ENCODE measurements at regions not wholly inside any gene's neighbourhood (a gene's known extent, or its start where the extent isn't known, plus 50 kb on each side); places are given as distances from the start of the nearest gene placed in this dataset.
"Not testable (repeated sequence)": the region's sequence is repeated elsewhere in the genome, so short reads cannot be mapped to it uniquely, and the experiment has no call there.

DNA sequence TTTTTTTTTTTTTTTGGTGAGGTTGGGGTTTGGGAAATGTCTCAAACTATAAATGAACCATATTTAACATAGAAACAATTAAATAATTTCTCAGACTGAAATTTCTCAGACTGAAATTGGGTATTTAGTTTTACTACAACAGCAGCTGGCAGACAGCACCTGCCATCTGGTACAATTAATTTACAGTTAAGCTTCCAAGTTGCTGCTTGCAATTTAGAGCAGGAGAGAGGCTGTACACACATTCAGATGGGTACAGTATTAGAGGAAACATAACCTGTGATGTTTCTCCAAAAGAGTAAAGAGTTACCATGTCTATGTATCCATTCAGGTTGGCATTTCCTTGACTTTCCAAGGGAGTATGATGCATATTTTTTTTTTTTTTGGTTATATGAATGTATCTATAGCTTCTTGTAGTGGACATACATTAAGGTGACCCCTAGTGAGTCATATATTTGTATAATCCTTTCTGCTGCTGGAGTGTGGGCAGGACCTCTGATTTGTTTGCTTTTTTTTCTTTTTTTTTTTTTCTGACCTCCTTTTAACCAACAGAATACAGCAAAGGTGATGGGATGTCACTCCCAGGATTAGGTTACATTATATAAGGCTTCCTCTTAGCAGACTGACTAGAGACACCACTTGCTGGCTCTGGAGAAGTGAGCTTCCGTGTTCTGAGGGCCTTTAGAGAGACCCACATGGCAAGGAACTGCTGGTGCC, 201.7 kb downstream of the PTH2R start:
- DNase-seq = no peak

DNA sequence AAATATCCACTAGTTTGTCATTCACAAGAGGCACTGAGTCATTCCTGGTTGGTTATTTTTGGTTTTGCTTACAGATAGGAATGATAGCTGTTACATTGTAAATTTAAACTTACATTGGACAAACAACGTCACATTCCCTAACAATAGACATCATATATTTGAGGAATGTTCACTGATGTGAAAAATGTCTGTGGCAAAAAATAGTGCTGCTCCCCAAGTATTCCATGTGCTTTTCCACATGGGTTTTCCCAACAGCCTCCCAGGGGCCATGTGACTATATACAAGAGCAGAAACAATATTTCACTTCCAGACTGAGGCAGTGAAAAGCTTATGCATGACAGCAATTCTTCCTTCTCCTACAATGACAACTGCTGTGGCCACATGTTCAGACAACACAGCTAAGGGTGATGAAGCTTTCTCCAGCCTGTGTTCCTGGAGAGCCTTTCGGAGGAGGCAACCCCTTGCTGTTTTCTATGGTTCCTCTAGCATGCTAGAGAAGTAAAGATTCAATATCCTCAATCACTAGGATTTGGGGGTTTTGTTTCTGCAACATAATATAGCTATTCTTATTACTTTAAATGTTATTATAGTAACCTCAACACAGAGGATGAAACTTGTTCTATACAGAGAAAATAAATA, 202.7 kb downstream of the PTH2R start:
- DNase-seq = no peak

DNA sequence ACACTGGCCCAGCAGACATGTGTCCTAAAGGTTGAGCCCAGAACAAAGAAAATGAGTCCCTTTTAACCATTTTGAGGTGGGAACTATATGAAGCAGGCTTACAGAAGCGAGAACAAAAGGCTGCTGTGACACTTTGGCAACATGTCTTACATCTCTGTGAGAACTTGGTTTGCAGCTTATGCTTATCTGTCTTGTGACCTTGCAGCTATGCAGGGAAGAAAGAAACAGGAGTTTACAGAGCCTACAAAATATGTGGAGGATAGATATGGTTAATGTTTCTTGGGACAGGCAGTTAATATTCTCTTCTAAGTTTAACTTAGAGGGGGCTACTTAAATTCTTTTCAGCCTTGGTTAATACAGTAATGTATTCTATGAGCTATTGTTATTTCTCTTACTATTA, 209.1 kb downstream of the PTH2R start:
- not testable (repeated sequence) for DNase-seq

DNA sequence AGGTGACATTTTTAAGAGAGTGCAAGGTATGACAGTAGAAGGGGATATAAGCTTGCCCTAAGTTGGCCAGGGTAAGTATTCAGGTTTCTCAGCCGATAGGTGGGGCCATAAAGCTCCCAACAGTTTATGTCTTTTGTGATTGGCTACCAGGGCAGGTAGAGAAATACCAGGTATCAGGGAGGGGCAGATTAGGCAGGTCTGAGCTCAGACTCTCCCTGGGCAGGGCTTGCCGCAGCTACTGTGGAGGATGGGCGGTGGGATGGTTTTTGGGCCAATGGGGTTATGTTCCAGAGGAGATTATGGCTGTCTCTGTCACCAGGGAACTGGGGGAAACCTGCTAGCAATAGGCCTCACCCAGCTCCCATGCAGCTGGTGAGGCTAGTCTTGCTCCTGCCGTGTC, 211.6 kb downstream of the PTH2R start:
- no peak for DNase-seq

DNA sequence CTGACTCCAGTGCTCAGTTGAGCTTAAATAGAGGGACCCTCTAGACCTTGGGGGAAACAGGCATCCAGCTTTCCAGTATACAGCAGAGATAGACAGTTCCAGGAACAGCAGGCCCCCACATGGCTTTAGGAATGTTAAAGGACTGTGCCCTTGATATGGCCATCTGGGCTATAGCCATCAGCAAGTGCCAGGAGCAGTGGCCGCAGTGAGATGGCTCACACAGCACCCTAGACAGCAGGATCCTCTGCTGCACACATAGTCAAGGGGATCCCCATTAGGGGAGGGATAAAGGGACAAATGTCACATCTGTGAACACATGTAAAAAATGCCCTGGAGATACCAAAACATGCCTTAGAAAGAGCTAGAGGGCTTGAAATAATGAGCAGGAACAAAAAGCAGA, 213.4 kb downstream of the PTH2R start:
- DNase-seq = no peak

DNA sequence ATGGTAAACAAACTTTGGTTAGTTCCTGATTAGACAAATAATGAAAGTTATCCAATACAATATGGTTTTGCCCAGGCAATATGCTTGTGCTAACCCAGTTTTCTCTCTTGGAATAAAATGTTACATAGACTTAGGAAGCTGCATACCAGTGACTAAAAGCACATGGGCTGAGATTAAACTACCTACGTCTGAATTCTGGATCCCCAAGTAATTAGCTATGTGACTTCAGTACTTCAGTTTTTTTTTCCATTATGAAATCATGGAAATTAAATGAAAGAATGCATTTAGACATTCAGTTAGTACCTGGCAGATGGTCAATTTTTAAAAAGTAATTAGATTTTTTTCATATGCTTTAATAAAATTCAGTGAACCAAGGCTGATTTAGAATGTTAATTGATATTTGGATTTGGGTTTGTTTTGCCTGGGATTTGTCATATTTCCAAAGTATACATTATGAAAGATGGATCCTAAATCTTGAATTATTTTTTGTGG, 213.9 kb downstream of the PTH2R start:
- DNase-seq = no peak

DNA sequence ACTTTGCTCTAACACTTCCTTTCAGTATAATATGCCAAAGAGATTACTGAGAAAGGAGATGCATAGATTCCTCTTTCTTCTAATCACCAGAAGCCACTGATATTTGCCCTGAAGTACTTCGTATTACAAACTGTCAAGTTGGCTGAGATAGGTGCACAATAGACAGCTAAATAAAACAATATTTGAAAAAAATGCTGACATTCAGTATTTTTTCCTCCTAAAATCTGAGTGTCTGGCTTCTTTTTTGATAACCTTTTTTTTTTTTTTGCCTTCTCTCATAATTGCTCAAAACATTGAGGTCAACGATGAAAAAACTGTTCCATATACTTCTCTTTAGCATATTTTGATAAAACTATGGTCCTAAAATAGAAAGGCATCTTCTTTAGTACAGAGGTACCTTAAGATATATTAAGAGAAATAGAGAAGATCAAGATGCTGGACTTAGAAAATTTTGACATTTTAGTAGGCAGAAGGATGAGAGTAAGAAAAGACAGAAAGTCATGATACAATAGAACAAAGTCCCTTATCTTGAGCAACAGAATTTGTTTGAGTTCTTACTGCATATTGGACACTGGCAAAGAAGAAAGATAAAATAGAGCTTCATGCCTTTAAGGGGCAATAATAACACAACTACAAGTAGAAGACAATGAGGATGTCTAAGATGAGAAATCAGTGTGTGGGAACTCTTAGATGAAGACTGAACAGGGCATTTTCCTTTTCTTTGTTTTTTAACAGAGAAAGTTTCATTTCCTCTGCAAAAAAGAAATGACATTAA, 220.7 kb downstream of the PTH2R start:
- DNase-seq = no peak

DNA sequence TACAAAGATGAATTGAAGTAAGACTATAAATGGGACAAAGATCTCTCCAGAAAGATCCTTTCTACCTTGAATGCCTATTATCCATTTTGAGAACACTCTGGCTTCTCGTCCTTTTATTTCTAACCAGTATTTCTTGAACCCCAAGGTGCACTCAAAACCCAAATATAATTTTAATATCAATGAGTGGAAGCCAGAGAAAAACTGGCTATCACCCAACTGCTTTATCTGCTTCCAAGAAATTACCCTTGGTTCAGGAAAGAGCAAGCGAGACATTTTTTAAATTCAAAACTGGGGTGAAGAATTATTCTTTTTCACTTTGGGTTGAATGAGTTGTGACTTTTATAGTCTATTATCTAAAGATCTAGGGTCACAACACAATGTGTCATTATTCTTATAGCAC, 221.3 kb downstream of the PTH2R start:
- DNase-seq = no peak

DNA sequence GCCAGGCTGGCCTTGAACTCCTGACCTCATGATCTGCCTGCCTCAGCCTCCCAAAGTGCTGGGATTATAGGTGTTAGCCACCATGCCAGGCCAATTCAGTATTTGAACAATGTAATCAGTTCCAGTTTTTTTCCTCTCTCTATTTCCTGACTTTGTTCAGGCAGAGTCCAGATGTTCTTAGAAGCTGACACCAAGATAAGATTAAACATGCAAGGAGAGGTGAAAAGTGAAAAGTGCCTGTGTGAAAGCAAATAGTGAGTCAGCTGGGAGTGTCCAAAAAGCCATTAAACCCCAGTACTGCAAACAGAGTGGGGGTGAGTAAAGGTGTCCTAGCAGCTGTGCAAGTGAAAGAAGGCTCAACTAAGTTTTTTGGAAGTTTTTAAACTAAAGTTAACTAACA, 231.5 kb downstream of the PTH2R start:
- no peak for DNase-seq

DNA sequence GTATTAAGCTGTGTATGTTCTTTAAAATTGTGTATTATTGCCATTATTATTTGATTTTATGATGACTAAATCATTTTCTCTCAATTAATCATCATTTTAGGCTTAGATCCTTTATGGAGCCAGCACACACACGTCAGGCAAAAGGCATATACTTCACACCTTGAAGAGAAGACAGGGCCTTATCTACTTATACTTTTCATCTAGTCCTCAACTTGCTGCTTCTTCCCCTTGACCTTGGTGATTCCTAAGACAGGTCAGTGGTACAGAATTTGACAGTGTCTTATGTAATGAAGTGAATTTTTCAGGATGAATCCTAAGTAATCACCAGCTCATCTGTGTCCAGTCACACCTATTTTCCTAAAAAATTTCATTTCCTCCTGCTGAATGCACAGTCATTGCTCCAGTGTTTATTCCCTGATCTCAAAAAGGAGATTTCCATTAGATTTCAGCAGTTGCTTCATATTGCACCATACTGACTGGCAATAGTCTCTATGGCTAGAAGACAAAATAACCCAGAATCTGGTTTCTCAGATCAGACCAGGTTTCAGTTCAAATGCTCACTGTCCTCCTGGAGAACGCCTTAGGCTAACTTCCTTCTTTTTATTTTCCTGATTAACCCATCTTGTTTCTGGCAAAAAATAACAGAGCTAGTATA, 235.7 kb downstream of the PTH2R start:
- no peak for DNase-seq

DNA sequence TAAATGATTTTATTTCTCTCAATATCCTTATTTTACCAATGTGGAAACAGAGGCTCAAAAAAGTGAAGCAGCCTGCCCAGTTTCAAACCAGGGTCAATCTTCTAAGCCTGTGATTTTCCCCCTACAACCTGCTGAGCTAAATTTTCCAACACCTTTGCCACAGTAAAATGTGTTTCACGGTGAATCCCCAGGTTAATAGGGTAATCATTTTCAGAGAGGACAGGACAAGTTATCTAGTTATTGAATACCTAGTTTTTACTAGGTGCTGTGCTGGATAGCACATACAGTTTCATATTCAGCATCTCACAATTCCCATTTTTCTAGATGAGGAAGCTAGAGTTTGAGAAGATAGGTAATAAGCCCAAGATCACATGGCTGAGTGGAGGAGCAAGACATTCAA, 236.6 kb downstream of the PTH2R start:
- no peak for DNase-seq

DNA sequence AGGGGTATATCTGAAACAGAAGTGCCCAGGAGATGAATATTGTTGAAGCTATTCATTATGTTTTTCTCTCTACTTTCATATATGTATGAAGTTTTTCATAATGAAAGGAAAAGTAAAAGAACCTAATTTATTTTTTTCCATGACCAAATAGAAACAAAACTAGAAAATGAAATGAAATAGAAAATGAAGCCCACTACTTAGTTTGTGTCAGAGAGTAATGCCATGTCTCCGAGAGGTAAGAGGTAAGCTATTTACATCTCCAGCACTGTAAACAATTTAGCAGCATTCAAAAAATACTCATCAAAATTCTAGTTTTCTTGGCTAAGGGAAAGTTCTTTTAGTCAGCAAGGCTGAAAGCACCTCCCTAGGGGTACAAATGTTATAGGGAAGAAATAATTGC, 238.6 kb downstream of the PTH2R start:
- DNase-seq = no peak

DNA sequence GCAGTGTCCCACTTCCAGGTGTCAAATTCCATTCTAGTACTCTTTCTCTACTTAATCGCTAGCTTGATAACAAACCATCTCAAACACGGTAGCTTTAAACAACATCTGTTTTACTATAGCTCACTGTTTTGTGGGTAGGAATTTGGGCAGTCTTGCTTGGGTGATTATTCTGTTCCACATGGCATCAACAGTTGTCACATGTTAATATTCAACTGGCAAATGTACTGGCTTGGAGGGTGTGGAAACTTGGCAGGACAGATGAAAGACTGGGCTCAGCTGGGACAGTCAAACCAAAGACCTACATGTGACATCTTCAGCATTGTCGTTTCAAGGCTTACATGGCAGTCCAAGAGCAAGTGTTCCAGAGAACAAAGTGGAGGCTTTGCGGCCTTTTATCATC, 241.8 kb downstream of the PTH2R start:
- DNase-seq = no peak

DNA sequence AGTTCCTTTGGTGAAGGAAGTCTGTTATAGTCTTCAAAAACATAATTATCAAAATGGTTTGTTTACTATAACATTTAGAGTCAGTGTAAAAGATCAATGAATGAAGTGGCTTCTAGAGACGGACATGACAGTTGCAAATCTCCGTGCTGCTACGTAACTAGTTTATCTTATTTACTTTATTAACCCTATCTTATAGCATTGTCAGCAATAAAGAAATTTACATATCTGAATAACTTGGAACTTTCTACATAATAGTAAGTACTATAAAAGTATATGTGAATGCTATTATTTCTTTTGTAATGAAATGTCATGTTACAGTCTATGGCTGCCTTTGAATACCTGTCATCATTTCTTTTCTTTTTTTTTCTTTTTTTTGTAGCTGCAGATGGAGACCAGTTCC, 246.8 kb downstream of the PTH2R start:
- DNase-seq = no peak

DNA sequence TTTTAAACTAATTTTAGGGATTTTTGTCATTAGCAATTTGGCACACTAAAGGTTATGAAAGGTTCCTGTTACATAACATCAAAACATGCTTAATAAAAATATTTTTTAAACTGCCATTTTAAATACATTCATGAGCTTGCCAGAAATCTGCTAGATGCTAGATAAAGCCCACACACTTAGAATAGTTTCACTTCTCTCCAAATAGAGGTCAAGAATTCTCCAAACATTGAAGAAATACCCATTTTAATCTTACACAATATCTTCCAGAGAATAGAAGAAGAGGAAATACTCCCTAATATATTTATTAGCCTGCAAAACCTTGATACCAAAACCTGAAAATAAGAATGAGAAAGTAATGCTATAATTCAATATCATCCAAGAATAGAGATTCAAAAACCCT, 247.5 kb downstream of the PTH2R start:
- DNase-seq = no peak

DNA sequence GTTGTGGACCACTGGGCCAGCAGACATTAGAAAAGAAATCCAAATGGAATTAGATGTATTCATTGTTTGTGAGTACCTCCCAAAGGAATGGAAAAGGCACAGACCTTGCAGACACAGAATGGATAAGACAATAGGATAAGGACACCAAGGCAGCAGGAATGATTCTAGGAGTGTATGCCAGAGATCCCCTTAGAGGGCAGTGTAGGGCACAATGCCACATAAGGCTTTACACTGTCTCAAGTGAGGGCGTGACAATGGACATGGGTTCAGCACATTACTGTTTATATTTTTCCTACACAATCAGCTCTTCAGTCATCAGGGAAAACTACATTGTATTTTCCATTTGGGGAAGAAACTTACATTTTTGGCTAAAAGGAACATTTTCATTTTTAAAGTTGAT, 250.9 kb downstream of the PTH2R start:
- no peak for DNase-seq

DNA sequence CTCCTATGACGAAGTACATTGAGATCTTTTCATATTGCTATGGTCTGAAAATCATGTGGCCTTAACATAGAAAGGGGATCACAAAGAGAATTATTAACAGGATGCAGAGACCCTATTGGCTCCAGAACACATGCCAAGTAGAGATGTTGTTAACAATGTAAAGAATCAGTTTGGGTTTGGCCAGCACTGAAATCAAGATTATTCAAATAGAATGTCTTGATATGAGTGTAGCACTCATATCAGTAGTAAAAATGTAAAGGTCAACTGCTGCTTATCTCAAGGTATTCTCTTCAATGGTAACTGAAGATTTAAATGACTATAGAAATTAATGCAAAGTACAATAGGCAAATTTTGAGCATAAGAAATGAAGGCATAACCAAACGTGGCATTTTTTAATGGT, 262.8 kb downstream of the PTH2R start:
- no peak for DNase-seq

DNA sequence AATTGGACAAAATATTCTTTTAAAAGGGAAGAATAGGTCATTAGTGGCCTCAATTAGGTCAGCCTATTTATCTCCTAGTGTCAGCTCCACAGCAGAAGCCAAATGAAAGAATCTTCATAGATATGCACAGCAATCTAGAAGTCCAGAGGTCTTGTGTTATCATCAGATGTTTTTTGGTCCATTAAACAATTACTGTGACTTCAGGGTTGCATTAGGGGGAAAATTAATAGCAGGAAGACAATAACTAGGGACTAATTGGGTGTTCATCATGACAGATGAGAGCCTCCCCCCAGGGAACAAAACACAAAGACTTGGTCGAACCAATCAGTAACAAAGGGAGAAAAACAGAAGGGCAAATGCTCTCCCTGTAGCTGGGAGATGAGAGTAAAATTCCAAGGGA, 264.7 kb downstream of the PTH2R start:
- no peak for DNase-seq

DNA sequence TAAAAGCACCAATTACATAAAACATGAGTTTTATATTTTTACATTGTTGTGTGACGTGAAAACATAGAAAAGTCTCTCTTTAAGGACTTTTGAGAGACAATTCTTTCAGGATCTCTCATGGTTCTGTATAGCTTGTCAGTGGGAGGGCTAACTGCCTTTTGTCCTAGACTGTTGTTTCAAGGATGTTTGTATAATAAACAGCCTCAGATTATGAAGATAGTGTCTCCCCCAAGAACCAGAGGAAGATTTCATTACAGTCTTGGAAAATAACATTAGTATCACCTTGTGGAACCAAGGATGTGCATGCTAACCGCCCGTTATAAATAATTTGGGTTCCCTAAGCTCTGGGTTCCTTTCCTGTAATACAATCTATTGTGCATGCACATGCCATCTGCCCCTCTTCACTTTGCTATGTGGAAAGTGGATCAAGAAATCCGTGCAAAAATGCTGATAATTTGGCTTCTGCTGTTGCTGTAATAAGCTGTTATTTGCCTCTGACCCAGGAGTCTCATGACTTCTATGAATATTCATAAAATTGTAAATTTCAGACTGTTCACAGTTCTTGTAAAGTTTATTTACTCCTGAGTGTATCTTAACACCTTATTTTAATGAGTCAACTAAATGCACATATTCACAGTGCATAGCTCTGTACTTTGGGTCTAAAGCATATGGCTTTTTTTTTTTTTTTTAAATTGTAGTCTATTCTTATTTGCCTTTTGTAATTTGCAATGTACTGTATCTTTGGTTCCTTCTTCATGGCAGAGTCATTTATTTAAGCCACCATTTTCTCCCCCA, 265.5 kb downstream of the PTH2R start:
- DNase-seq = no peak

DNA sequence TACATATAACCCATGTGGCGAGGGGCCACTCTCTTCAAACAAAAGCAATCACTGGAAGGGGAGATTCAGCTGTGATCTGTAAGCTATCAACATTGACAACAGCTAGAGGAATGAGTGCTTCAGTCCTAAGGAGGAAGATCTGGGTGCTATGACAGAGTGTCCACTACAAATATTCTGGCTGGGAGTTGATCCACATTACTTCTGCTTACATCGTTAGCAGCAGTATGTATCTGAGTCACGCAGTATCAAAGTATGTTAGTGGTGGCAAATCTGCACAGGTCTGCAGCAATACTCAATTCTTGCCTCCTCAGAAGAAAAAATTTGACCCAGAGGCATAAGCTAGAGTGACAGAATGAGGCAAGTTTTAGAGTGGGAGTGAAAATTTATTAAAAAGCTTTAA, 267.0 kb downstream of the PTH2R start:
- no peak for DNase-seq

DNA sequence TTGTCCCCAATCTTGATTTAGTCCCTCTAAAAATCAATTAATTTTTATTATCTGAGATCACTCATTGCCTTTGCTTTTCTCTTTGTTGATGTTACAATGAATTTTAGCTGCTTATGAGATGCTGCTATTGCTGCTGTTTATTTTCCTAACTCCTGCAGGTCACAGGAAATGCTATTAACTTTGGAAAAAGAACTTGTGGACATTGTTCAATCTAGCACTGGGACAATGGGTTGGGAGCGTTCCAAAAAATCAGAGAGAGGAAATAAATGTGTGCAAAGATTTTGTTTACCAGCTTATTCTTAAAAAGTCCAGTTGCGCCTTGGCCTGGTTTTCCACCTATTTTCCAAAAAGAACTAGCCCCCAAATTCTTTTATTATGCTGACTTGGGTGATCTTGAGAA, 268.3 kb downstream of the PTH2R start:
- no peak for DNase-seq

DNA sequence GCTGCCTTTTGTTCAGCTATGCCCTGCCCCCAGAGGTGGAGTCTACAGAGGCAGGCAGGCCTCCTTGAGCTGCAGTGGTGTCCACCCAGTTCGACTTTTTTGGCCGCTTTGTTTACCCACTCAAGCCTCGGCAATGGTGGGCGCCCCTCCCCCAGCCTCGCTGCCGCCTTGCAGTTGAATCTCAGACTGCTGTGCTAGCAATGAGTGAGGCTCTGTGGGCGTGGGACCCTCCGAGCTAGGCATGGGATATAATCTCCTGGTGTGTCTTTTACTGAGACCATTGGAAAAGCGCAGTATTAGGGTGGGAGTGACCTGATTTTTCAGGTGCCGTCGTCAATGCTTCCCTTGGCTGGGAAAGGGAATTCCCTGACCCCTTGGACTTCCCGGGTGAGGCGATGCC, 279.3 kb downstream of the PTH2R start:
- not testable (repeated sequence) for DNase-seq

DNA sequence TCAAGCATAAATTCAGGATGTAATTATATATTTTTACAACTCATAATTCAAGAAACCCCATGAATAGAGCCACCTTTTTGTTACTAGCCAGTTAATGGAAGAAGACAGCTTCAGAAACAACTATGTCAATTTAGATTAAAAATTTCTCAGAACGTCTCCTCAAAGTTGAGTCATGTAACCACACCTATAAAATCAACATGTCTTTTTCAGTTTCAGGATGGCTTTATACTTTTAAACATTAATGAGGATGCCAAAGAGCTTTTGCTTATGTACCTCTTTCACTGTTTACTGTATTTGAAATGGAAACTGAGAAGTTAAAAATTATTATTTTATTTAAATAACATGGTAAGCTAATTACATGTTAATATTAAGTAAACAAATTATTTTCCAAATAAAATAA, 280.1 kb downstream of the PTH2R start:
- DNase-seq = no peak

Measured in T-helper 1 cell (primary cell).